ENCODE measurements at regions not wholly inside any gene's neighbourhood (a gene's known extent, or its start where the extent isn't known, plus 50 kb on each side); places are given as distances from the start of the nearest gene placed in this dataset.

DNA sequence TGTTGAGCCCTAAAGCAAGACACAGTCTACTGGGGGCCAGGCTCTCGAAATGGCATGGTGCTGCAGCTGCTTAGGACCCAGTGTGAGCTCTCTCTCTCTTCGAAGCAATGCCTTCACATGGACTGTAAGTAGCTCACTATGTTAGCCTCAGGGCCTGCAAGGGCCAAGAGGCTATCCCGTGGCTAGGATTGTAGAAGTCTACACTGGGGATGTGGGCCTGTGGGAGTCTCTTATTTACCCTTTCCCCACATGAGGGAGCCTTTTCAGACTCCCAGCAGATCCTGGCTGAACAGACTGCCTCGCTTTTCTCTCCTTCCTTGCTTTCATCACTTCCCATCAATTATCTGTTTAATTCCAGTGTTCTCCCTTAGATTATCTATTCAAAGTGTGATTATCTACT lies 101.4 kb downstream of the GPR65 start:
- no peak for TF ChIP-seq EZH2phosphoT487 (IDR thresholded peaks at IDR 0.05; ENCODE audit: borderline replicate concordance)
- TF ChIP-seq, protein P1, sequence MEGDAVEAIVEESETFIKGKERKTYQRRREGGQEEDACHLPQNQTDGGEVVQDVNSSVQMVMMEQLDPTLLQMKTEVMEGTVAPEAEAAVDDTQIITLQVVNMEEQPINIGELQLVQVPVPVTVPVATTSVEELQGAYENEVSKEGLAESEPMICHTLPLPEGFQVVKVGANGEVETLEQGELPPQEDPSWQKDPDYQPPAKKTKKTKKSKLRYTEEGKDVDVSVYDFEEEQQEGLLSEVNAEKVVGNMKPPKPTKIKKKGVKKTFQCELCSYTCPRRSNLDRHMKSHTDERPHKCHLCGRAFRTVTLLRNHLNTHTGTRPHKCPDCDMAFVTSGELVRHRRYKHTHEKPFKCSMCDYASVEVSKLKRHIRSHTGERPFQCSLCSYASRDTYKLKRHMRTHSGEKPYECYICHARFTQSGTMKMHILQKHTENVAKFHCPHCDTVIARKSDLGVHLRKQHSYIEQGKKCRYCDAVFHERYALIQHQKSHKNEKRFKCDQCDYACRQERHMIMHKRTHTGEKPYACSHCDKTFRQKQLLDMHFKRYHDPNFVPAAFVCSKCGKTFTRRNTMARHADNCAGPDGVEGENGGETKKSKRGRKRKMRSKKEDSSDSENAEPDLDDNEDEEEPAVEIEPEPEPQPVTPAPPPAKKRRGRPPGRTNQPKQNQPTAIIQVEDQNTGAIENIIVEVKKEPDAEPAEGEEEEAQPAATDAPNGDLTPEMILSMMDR (conservative IDR thresholded peaks at IDR 0.05; ENCODE audit: low read length): no peak
